Cardiac muscle cell (in vitro differentiated cells and primary cell): ENCODE measurements at regions not wholly inside any gene's neighbourhood (a gene's known extent, or its start where the extent isn't known, plus 50 kb on each side); places are given as distances from the start of the nearest gene placed in this dataset.

Experiments used
- DNase-seq, 2 donors: peaks; one replicate each; pipeline versions ENCODE4 v3.0.0 to v3.0.0-alpha.2; 2010 to 2017; ENCODE audit warnings: low read depth in 1 of 2, low spot score in 1 of 2
- H3K27ac ChIP-seq: fragments of 200-600 bp; sonication (generic); 2 replicates; pipeline ENCODE4 v1.5.1; 2016
- H3K27me3 ChIP-seq: fragments of 200-600 bp; sonication (generic); 2 replicates; pipeline ENCODE4 v1.6.0; 2016; ENCODE audit warnings: control low read depth
- H3K36me3 ChIP-seq: fragments of 200-600 bp; sonication (generic); 2 replicates; pipeline ENCODE4 v1.5.1; 2016; ENCODE audit warnings: control low read depth
- H3K4me1 ChIP-seq: fragments of 200-600 bp; sonication (generic); 2 replicates; pipeline ENCODE4 v1.8.1; 2017; ENCODE audit warnings: low read depth, mild to moderate bottlenecking, mixed run types
- H3K4me3 ChIP-seq: fragments of 200-600 bp; sonication (generic); 2 replicates; pipeline ENCODE4 v1.5.1; 2016; ENCODE audit warnings: mild to moderate bottlenecking
- H3K9me3 ChIP-seq: fragments of 200-600 bp; sonication (generic); 2 replicates; pipeline ENCODE4 v1.5.1; 2017; ENCODE audit warnings: low read depth, mild to moderate bottlenecking, control low read depth
- TF ChIP-seq, protein P1 (sequence below): IDR thresholded peaks from 2 replicates; pipeline ENCODE4 v1.5.1; 2012; ENCODE audit warnings: low read depth, mild to moderate bottlenecking, low read length

- H3K27me3 ChIP-seq = no peaks in the 10 kb centered on the region
- H3K4me1 ChIP-seq = no peaks in the 10 kb centered on the region
- TF ChIP-seq, protein P1, sequence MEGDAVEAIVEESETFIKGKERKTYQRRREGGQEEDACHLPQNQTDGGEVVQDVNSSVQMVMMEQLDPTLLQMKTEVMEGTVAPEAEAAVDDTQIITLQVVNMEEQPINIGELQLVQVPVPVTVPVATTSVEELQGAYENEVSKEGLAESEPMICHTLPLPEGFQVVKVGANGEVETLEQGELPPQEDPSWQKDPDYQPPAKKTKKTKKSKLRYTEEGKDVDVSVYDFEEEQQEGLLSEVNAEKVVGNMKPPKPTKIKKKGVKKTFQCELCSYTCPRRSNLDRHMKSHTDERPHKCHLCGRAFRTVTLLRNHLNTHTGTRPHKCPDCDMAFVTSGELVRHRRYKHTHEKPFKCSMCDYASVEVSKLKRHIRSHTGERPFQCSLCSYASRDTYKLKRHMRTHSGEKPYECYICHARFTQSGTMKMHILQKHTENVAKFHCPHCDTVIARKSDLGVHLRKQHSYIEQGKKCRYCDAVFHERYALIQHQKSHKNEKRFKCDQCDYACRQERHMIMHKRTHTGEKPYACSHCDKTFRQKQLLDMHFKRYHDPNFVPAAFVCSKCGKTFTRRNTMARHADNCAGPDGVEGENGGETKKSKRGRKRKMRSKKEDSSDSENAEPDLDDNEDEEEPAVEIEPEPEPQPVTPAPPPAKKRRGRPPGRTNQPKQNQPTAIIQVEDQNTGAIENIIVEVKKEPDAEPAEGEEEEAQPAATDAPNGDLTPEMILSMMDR = no peak
- H3K4me3 ChIP-seq = no peak overlapping the region
- H3K36me3 ChIP-seq = no peaks in the 10 kb centered on the region
- H3K9me3 ChIP-seq = no peaks in the 10 kb centered on the region
- no peak overlapping the region for H3K27ac ChIP-seq
- DNase-seq = peak in 1 of 2 donors; percentile 82
Observed at GRCh38 chr1:119279456-119280381, 88.9 kb upstream of the HAO2 start.

DNA sequence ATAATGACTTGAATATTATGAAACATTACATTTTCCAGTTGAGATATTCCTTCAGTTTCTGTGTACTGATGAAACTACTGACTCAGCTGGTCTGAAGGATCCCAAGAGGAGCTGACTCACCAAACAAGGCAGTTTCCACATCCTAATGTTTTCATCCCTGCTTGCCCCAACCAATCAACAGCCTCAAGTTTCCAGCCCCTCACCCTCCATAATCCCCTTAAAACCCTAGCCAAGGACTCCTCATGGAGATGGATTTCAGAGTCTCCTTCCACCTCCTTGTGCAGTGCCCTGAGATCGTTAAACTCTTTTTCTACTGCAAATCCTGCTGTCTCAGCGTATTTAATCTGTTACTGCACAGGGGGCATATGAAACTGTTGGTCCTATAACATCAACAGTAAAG, 83.1 kb upstream of the HAO2 start:
- Histone ChIP-seq H3K36me3 (no peaks in the 10 kb centered on the region), H3K27ac (no peak overlapping the region), H3K9me3 (no peaks in the 10 kb centered on the region), H3K27me3 (no peaks in the 10 kb centered on the region), H3K4me1 (no peaks in the 10 kb centered on the region), H3K4me3 (no peak overlapping the region)
- TF ChIP-seq, protein P1 = no peak
- DNase-seq = peak in 1 of 2 donors; percentile 87

DNA sequence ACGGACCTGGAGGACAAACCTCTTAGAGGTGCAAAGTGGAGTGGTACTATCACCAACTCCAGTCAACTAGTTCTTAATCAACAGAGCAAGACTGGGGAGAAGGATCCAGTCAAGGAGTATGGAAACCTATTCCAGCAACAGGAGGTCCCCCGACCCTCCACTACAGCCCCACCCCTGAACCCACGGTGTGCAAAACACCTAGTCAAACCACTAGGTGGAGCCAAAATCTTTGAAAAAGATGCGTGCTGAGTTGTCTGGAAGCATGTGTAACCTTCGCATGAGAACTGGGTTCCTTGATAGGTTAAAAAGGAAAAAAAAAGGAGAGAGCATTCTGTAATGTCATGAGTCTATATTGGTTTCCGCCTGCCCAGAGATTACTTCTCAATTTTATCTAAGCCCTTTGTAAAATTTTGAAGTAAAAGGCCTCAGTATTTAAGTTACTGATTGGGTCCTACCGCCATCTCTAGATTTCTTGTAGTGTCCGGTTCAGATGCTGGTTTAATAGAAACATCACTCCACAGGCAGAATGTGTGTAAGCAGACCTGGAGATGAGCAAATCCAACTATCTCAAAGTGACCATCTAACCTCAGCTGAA, 81.9 kb upstream of the HAO2 start:
- Histone ChIP-seq H3K36me3 (no peaks in the 10 kb centered on the region), H3K9me3 (no peaks in the 10 kb centered on the region), H3K4me1 (no peaks in the 10 kb centered on the region), H3K4me3 (no peak overlapping the region), H3K27me3 (no peaks in the 10 kb centered on the region), H3K27ac (no peak overlapping the region)
- TF ChIP-seq, protein P1 = peak; percentile 54
- DNase-seq = peak; percentile 53 to 73

DNA sequence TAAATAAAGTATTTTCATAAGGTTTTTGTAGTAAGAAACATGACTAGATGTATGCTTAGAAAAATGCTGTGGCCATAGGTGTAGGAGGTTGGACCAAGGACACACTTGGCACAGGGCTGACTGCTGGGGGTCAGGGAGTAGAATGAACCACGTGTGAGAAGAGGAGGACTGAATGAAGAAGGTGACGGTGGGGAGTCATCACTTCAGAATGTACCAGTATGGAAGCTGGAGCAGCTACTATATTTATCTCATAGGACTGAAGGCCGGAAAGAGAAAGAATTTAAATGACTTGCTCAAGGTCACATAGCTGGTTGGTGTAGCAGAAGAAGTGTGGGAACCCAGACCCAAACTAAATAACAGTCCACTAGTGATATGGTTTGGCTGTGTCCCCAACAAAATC, 79.8 kb upstream of the HAO2 start:
- Histone ChIP-seq H3K4me3 (no peak overlapping the region), H3K27me3 (no peaks in the 10 kb centered on the region), H3K4me1 (no peaks in the 10 kb centered on the region), H3K9me3 (no peaks in the 10 kb centered on the region), H3K36me3 (no peaks in the 10 kb centered on the region), H3K27ac (no peak overlapping the region)
- DNase-seq = no peak
- TF ChIP-seq, protein P1 = no peak

- Histone ChIP-seq H3K4me3 (no peak overlapping the region), H3K27me3 (no peaks in the 10 kb centered on the region), H3K27ac (no peak overlapping the region), H3K36me3 (no peaks in the 10 kb centered on the region), H3K9me3 (no peaks in the 10 kb centered on the region), H3K4me1 (peaks cover 6% of the 10 kb centered on the region)
- no peak for DNase-seq
- TF ChIP-seq, protein P1 = no peak
Observed at GRCh38 chr1:119290297-119290696, 78.3 kb upstream of the HAO2 start.
